GM12865 (cell line): ENCODE measurements at regions not wholly inside any gene's neighbourhood (a gene's known extent, or its start where the extent isn't known, plus 50 kb on each side); places are given as distances from the start of the nearest gene placed in this dataset.

ENCODE experiments used
- DNase-seq: peaks from one replicate; pipeline ENCODE4 v3.0.0; 2010; ENCODE audit warnings: low read depth
- H3K4me3 ChIP-seq: 2 replicates; pipeline ENCODE4 v1.5.1; 2011; ENCODE audit warnings: mild to moderate bottlenecking, low read depth, low read length, control low read depth
- CTCF ChIP-seq: IDR thresholded peaks from 2 replicates; pipeline ENCODE4 v1.5.1; 2011; ENCODE audit warnings: low read length, control low read depth, low read depth, inconsistent platforms; ENCODE audit not compliant: insufficient read depth; ENCODE audit errors: missing control alignments

DNA sequence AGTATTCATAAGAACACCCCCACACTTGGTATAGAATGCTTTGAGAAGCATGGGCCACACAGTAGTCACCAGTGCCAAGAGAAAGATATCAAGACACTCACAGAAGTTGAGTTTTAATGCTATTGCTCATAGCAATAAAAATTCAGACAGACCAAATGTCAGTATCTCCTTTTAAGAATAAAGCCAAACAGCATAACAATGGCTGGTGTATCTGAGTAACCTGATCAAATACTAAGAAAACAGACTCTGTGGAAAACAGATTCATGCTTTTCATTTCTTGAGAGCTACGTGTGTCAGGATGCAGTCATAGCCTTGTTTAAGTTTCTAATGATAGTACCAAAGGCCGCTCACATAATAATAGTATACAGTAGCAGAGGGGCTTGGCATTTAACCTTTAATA lies 778.5 kb downstream of the MECOM start:
- no peak for DNase-seq
- TF ChIP-seq CTCF: no peak
- H3K4me3 ChIP-seq: no peak overlapping the region

GRCh38 chr3:168884353-168884903 lies 779.1 kb downstream of the MECOM start:
- no peak overlapping the region for H3K4me3 ChIP-seq
- TF ChIP-seq CTCF: no peak

DNA sequence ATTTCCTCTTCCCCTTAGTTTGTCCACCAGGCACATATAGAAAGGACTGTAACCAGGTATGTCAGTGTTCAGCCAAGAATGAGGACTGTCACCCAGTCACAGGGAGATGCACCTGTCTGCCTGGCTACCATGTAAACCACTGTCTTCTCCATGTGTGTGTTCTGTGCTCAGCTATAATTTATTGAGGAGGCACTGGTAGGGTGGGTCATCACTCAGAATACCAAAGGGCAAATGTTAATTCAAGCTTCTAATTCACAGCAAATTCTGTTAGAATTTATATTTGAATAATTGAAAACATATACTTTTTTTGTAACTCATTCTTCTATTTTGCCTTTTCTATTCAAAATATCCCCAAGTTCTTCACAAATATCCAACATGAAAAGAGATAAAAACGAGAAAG lies 780.4 kb downstream of the MECOM start:
- DNase-seq: no peak
- TF ChIP-seq CTCF: no peak
- no peak overlapping the region for H3K4me3 ChIP-seq

More at GRCh38 chr3:168884353-168884903, 779.1 kb downstream of the MECOM start:
- DNase-seq: no peak

GRCh38 chr3:168881804-168882203 lies 781.7 kb downstream of the MECOM start:
- DNase-seq: no peak
- H3K4me3 ChIP-seq: no peak overlapping the region
- no peak for TF ChIP-seq CTCF

DNA sequence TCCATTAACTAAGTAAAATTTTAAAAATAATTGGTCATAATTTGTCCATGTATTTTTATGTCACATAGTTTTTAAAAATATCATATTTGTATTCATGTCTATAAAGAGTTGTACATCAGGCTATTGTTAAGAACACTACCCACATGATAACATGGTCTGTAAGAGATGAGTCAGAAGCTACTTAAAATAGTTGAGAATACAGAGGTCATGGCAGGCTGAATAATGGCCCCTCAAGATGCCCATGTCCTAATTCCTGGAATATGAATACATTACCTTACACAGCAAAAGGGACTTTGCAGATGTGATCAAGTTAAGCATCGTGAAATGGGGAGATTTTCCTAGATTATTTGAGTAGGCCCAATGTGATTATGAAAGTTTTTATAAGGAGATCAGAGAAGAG lies 782.9 kb upstream of the GOLIM4 start:
- H3K4me3 ChIP-seq: no peak overlapping the region
- TF ChIP-seq CTCF: no peak
- no peak for DNase-seq

- DNase-seq: no peak
- no peak for TF ChIP-seq CTCF
- no peak overlapping the region for H3K4me3 ChIP-seq
These were observed 782.2 kb upstream of the GOLIM4 start for GRCh38 chr3:168877899-168878298.

DNA sequence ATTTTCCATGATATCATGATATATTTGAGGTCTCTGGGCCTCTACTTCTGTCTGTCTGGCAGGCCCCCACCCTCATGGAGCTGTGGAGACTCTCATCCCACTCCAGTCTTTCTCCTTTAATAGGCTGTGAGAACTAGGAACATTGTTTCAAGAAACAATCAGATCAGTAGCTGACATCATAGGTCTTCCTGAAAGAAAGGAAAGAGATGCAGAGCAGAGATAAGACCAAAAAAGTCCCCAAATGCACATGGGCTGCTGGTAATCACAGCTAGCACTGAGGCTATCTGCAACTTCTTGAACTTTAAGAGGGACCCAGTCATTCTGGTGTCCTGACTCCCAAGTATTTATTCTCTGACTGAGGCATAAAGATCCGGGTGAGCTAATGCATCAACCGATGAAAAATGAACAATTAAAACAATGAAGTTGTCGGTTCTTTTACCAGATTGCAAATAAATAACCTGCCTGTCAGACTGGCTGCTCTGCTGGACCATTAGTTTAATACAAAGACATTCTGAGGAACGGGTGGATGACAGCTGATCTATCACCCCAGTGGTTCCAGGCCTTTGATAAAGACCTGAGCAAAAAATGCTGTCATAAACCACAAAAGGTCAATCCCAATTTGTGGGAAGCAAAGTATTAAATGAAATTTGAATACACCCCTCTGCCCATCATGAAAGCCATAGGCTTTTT lies 780.8 kb upstream of the GOLIM4 start:
- no peak for DNase-seq
- TF ChIP-seq CTCF: no peak
- H3K4me3 ChIP-seq: no peak overlapping the region
